Osteocyte (in vitro differentiated cells): ENCODE measurements at regions not wholly inside any gene's neighbourhood (a gene's known extent, or its start where the extent isn't known, plus 50 kb on each side); places are given as distances from the start of the nearest gene placed in this dataset.

ENCODE experiments used
- DNase-seq: peaks from one replicate; pipeline ENCODE4 v3.0.0; 2021; ENCODE audit warnings: mixed read lengths; ENCODE audit not compliant: unreplicated experiment; ENCODE audit errors: extremely low spot score
- H3K27ac Mint-ChIP-seq: one replicate; pipeline ENCODE4 v1.8.0; 2021; ENCODE audit warnings: mild to moderate bottlenecking, mixed read lengths; ENCODE audit not compliant: unreplicated experiment
- H3K27me3 Mint-ChIP-seq: one replicate; pipeline ENCODE4 v1.8.0; 2021; ENCODE audit warnings: mixed read lengths; ENCODE audit not compliant: unreplicated experiment
- H3K36me3 Mint-ChIP-seq: one replicate; pipeline ENCODE4 v1.8.0; 2021; ENCODE audit warnings: mixed read lengths; ENCODE audit not compliant: unreplicated experiment
- H3K4me1 Mint-ChIP-seq: one replicate; pipeline ENCODE4 v1.8.0; 2021; ENCODE audit warnings: mixed read lengths; ENCODE audit not compliant: unreplicated experiment
- H3K4me3 Mint-ChIP-seq: one replicate; pipeline ENCODE4 v1.8.0; 2021; ENCODE audit warnings: mild to moderate bottlenecking, moderate library complexity, mixed read lengths; ENCODE audit not compliant: unreplicated experiment
- H3K9me3 Mint-ChIP-seq: one replicate; pipeline ENCODE4 v1.8.0; 2021; ENCODE audit warnings: mixed read lengths; ENCODE audit not compliant: unreplicated experiment
- CTCF ChIP-seq: fragments of 200-600 bp; sonication (generic); IDR thresholded peaks from 2 replicates; pipeline ENCODE4 v1.5.0; 2021; ENCODE audit warnings: antibody characterized with exemption, mild to moderate bottlenecking, moderate library complexity

GRCh38 chr5:92494508-92494907 is 1086.5 kb downstream of the NR2F1-AS1 start:
- H3K27ac Mint-ChIP-seq = no peak overlapping the region
- no peak overlapping the region for H3K4me3 Mint-ChIP-seq
- peaks cover 4% of the 10 kb centered on the region for H3K9me3 Mint-ChIP-seq
- H3K36me3 Mint-ChIP-seq = no peaks in the 10 kb centered on the region
- H3K27me3 Mint-ChIP-seq = no peaks in the 10 kb centered on the region
- H3K4me1 Mint-ChIP-seq = no peaks in the 10 kb centered on the region
- DNase-seq = no peak
- TF ChIP-seq CTCF = no peak

GRCh38 chr5:92492908-92493307 is 1088.1 kb downstream of the NR2F1-AS1 start:
- H3K27me3 Mint-ChIP-seq = no peaks in the 10 kb centered on the region
- H3K4me3 Mint-ChIP-seq = no peak overlapping the region
- TF ChIP-seq CTCF = no peak
- no peaks in the 10 kb centered on the region for H3K4me1 Mint-ChIP-seq
- peaks cover 4% of the 10 kb centered on the region for H3K9me3 Mint-ChIP-seq
- DNase-seq = no peak
- no peaks in the 10 kb centered on the region for H3K36me3 Mint-ChIP-seq
- H3K27ac Mint-ChIP-seq = no peak overlapping the region

- H3K27me3 Mint-ChIP-seq = no peaks in the 10 kb centered on the region
These were observed 1096.5 kb downstream of the NR2F1-AS1 start for GRCh38 chr5:92484484-92484883.

DNA sequence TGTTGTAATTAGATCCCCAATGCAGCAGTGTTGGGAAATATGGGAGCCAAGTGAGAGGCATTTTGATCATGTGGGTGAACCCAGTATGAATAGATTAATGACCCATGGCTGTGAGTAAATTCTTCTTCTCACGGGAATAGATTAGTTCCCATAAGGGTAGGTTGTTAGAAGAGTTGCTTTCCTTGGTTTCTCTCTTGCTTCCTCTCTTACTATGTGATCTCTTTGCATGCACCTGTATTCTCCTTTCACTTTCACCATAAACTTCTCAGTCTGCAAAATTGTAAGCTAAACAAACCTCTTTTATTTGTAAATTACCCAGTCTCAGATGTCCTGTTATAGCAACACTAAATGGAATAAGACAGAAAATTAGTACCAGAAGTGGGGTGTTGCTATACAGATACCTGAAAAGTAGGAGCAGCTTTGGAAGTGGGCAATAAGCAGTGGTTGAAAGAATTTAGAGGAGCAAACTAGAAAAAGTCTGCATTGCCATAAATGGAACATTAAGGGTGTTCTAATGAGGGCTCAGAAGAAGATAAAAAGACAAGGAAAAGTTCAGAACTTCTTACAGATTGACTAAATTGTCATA is 1090.0 kb upstream of the ARRDC3 start:
- Mint-ChIP-seq H3K27me3 (no peaks in the 10 kb centered on the region), H3K4me3 (no peak overlapping the region), H3K27ac (no peak overlapping the region), H3K36me3 (peaks cover 5% of the 10 kb centered on the region), H3K9me3 (peaks cover 11% of the 10 kb centered on the region), H3K4me1 (peaks cover 23% of the 10 kb centered on the region)
- no peak for DNase-seq
- no peak for TF ChIP-seq CTCF

More at GRCh38 chr5:92484484-92484883, 1096.5 kb downstream of the NR2F1-AS1 start:
- Mint-ChIP-seq H3K4me3 (no peak overlapping the region), H3K36me3 (peaks cover 5% of the 10 kb centered on the region), H3K4me1 (no peaks in the 10 kb centered on the region), H3K9me3 (peaks cover 5% of the 10 kb centered on the region), H3K27ac (no peak overlapping the region)
- DNase-seq = no peak
- no peak for TF ChIP-seq CTCF

DNA sequence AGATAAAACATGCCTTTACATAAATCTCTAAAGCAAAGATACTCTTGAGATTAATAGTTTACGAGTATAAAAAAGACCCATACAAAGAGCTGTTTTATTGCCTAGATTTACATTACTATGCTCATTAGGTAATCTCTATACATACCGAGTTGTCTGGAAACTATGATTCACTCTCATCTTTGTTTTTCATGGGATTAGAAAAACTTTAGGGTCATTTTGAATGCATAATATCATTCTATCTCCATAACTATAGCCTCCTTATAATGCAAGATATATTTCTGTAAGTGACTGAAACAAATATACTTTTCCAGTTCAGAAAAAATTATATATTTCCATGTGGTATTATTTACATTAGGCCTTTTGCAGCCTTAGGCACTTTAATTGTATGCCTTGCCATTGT is 1088.7 kb upstream of the ARRDC3 start:
- peaks cover 5% of the 10 kb centered on the region for H3K36me3 Mint-ChIP-seq
- H3K27ac Mint-ChIP-seq = peak overlapping the region; percentile 42
- H3K4me1 Mint-ChIP-seq = peaks cover 34% of the 10 kb centered on the region

More for the DNA sequence above, 1088.7 kb upstream of the ARRDC3 start:
- Mint-ChIP-seq H3K27me3 (no peaks in the 10 kb centered on the region), H3K9me3 (peaks cover 11% of the 10 kb centered on the region), H3K4me3 (no peak overlapping the region)
- no peak for DNase-seq
- no peak for TF ChIP-seq CTCF
